Left renal pelvis (tissue), 4 donors: ENCODE measurements at regions not wholly inside any gene's neighbourhood (a gene's known extent, or its start where the extent isn't known, plus 50 kb on each side); places are given as distances from the start of the nearest gene placed in this dataset.

Source experiments
- DNase-seq, 4 donors: peaks; one replicate each; pipeline ENCODE4 v3.0.0-alpha.2; 2013; ENCODE audit warnings: low read depth in 4 of 4, low spot score in 3 of 4

GRCh38 chr5:68730979-68731654, 362.7 kb upstream of the SLC30A5 start:
- no peak for DNase-seq

GRCh38 chr5:68732251-68732650, 361.6 kb upstream of the SLC30A5 start:
- no peak for DNase-seq

- DNase-seq = no peak
These were observed 359.0 kb upstream of the SLC30A5 start for GRCh38 chr5:68734781-68735180.

- DNase-seq = no peak
These were observed 355.6 kb upstream of the SLC30A5 start for GRCh38 chr5:68738236-68738635.

- DNase-seq = no peak
These were observed 355.0 kb upstream of the SLC30A5 start for GRCh38 chr5:68738841-68739240.

GRCh38 chr5:68739752-68740151, 354.1 kb upstream of the SLC30A5 start:
- no peak for DNase-seq

GRCh38 chr5:68740226-68740910, 353.4 kb upstream of the SLC30A5 start:
- no peak for DNase-seq

GRCh38 chr5:68744206-68744605, 349.6 kb upstream of the SLC30A5 start:
- DNase-seq = no peak

GRCh38 chr5:68745448-68745847, 348.4 kb upstream of the SLC30A5 start:
- DNase-seq = no peak

GRCh38 chr5:68746220-68746619, 347.6 kb upstream of the SLC30A5 start:
- DNase-seq = no peak

- no peak for DNase-seq
These were observed 347.0 kb upstream of the SLC30A5 start for GRCh38 chr5:68746643-68747420.

GRCh38 chr5:68747521-68747920, 346.3 kb upstream of the SLC30A5 start:
- DNase-seq = no peak

GRCh38 chr5:68748101-68748500, 345.7 kb upstream of the SLC30A5 start:
- no peak for DNase-seq

- DNase-seq = no peak
These were observed 344.7 kb upstream of the SLC30A5 start for GRCh38 chr5:68749077-68749476.

- DNase-seq = no peak
These were observed 344.2 kb upstream of the SLC30A5 start for GRCh38 chr5:68749631-68750030.

- no peak for DNase-seq
These were observed 342.2 kb upstream of the SLC30A5 start for GRCh38 chr5:68751661-68752060.

- no peak for DNase-seq
These were observed 339.3 kb upstream of the SLC30A5 start for GRCh38 chr5:68754536-68754935.

- DNase-seq = no peak
These were observed 338.5 kb upstream of the SLC30A5 start for GRCh38 chr5:68755293-68755692.

GRCh38 chr5:68757006-68757405, 336.8 kb upstream of the SLC30A5 start:
- no peak for DNase-seq

- no peak for DNase-seq
These were observed 336.1 kb upstream of the SLC30A5 start for GRCh38 chr5:68757626-68758212.

GRCh38 chr5:68759593-68759992, 334.2 kb upstream of the SLC30A5 start:
- DNase-seq = no peak
